HuH-7 (cell line): ENCODE measurements at regions not wholly inside any gene's neighbourhood (a gene's known extent, or its start where the extent isn't known, plus 50 kb on each side); places are given as distances from the start of the nearest gene placed in this dataset.
"Not testable (repeated sequence)": the region's sequence is repeated elsewhere in the genome, so short reads cannot be mapped to it uniquely, and the experiment has no call there.

ENCODE experiments used
- DNase-seq: peaks from one replicate; pipeline ENCODE4 v3.0.0; 2011; ENCODE audit warnings: low spot score

GRCh38 chr6:47180633-47181032 is 129.1 kb downstream of the TNFRSF21 start:
- DNase-seq, result no peak

GRCh38 chr6:47179286-47179685 is 130.4 kb downstream of the TNFRSF21 start:
- no peak for DNase-seq

GRCh38 chr6:47175656-47176055 is 133.5 kb upstream of the ADGRF1 start:
- DNase-seq, result no peak

GRCh38 chr6:47174502-47175023 is 132.4 kb upstream of the ADGRF1 start:
- no peak for DNase-seq

GRCh38 chr6:47174063-47174462 is 131.9 kb upstream of the ADGRF1 start:
- DNase-seq, result not testable (repeated sequence)

- DNase-seq, result not testable (repeated sequence)
These were observed 131.0 kb upstream of the ADGRF1 start for GRCh38 chr6:47173145-47173544.

GRCh38 chr6:47170617-47170947 is 128.4 kb upstream of the ADGRF1 start:
- no peak for DNase-seq

GRCh38 chr6:47169785-47170616 is 127.9 kb upstream of the ADGRF1 start:
- no peak for DNase-seq

- DNase-seq, result no peak
These were observed 126.0 kb upstream of the ADGRF1 start for GRCh38 chr6:47168180-47168579.

- DNase-seq, result no peak
These were observed 123.8 kb upstream of the ADGRF1 start for GRCh38 chr6:47165918-47166317.

GRCh38 chr6:47164877-47165276 is 122.7 kb upstream of the ADGRF1 start:
- no peak for DNase-seq

GRCh38 chr6:47163536-47163935 is 121.4 kb upstream of the ADGRF1 start:
- no peak for DNase-seq

- DNase-seq, result no peak
These were observed 120.7 kb upstream of the ADGRF1 start for GRCh38 chr6:47162793-47163192.

- no peak for DNase-seq
These were observed 120.1 kb upstream of the ADGRF1 start for GRCh38 chr6:47162231-47162630.

- DNase-seq, result no peak
These were observed 119.1 kb upstream of the ADGRF1 start for GRCh38 chr6:47161176-47161687.

GRCh38 chr6:47160702-47161101 is 118.6 kb upstream of the ADGRF1 start:
- DNase-seq, result no peak

- no peak for DNase-seq
These were observed 117.6 kb upstream of the ADGRF1 start for GRCh38 chr6:47159763-47160162.

GRCh38 chr6:47157653-47158219 is 115.6 kb upstream of the ADGRF1 start:
- DNase-seq, result no peak

- no peak for DNase-seq
These were observed 114.9 kb upstream of the ADGRF1 start for GRCh38 chr6:47157063-47157462.

- no peak for DNase-seq
These were observed 114.1 kb upstream of the ADGRF1 start for GRCh38 chr6:47156196-47156595.

GRCh38 chr6:47153404-47153755 is 111.2 kb upstream of the ADGRF1 start:
- DNase-seq, result no peak

GRCh38 chr6:47152666-47153403 is 110.7 kb upstream of the ADGRF1 start:
- no peak for DNase-seq
